Endothelial cell of hepatic sinusoid (primary cell): ENCODE measurements at regions not wholly inside any gene's neighbourhood (a gene's known extent, or its start where the extent isn't known, plus 50 kb on each side); places are given as distances from the start of the nearest gene placed in this dataset.

Experiments used
- in situ Hi-C: cut with HindIII; loops from 2 replicates; pipeline ENCODE4 v1.10.0; 2017; ENCODE audit warnings: low sequenced_read_pairs

DNA sequence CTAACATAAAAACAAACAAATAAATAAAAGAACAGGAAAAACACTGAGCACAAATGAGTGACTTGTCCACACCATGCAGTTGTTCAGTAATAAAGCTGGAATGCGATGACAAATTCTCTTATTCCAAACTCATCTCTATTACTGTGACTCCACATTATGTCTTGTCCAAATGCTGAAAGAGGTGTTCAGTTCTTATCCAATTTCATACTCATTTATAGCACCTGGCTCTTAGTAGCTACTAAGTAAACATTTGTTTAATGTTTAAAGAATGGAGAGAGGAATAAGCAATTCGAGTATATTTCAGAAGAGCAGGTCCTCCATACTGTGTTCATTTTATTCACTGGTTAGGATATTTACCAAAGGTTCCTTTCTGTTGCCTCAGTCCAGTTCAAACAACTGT is 439.0 kb upstream of the JAG1 start:
- in situ Hi-C loops, result no loop called here

DNA sequence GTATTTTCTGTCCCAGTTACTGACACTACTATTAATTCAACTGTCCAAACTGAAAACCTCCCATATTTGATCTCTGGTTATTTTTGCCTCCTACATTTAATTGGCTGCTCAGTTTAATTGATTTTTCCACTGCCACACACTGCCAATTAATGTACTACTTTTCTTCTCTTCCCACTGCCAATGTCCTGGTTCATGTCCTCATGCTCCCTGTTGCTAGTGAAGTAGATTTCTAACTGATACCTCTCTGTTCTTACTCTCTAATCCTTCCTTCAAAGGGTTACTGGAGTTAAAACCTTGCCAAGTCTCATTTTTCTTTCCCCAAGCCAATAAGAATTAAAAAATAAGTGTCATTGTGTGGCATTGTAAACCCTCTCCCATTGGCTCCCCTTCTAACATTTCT is 440.6 kb upstream of the JAG1 start:
- in situ Hi-C loops, result no loop called here

DNA sequence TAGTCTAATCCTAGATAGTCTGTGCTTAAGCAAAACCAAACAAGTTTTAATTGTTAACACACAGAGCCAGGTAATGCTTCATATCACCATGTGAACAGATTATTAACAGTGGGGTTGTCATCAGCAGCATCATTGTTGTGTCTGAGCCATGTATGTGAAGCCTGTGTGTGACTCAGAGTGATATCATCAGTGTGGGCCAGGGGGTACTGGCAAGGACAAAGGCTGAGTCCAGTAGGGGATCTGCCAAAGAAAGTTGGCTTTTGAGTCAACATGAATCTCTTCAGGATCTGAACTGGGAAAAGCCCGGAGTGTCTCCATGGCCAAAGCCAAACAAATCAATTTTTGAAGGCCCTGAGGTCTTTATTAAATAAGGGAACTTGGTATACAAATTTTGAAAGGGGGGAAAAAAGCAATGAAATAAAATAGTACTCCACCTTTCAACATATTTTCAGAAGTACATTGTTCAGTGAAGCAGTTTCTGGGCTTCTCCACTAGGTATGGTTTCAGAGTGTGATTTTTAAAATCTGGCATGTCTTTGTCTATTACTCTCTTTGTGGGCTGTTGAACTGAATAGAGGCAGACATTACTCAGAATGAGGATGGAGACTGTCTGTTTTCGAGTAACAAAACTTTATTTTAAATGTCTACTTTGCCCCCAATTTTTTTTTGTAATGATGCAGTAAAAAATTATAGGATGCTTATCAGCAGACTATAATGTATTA is 444.2 kb upstream of the JAG1 start:
- in situ Hi-C loops, result no loop called here

DNA sequence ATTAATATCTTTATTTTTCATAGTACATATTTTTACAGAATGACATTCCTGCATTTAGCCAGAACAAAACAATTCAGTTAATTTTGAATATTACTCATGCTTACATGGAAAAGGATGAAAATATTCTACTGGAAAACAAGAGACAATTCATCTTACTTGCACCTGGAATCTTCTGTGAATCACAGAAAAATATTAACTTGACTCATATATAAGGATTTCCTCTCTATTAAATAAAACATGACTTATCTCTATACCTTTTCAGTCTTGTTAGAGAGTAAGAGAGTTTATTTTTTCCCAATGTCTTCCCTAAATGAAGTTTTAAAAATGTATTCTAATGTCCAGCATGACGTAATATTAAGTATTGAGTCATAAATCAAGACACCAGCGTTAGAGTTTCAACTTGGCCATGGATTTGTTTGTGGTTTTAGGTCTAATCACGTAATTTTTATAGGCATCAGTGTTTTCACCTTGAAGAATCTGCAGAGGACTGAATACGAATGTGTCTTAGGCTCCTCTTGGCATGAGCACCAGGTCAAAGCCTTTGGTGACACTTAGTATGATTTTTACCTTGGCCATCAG is 445.1 kb upstream of the JAG1 start:
- in situ Hi-C loops, result no loop called here

DNA sequence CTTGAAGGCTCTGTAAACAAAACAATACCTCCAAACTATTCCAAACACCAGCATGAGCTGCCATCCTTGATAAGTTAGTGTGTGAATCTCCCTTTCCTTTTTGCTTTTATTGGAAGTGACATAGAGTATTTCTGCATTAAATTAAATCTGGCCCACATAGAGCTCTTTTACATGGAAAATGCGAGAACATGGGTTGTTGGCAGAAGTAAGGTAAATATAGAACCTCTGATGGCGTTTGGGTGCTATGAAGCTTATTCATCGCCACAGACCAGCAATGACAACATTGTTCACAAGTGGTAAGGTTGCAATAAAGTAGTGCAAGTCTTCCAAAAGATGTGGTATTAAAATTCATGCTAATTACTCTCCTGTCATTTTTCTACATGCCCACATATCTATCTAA is 445.8 kb upstream of the JAG1 start:
- in situ Hi-C loops, result no loop called here

DNA sequence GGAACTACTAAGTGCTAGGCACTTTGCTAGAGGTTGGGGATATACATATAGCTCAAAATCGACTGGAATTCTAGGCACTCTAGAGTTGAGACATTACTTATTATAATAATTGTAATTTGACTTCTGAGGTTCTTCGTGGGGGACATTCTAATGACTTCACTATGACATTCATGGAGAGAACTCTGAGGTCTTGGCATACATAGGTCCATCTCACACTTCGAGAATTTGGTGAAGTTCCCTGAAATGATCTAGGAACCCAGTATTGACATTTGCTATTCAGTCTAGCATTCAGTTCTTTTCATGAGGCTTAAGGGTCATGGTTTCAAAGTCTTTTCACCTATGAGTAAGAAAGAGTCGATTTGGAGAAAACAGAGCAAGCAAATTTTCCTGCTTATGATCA is 446.6 kb upstream of the JAG1 start:
- in situ Hi-C loops, result no loop called here

DNA sequence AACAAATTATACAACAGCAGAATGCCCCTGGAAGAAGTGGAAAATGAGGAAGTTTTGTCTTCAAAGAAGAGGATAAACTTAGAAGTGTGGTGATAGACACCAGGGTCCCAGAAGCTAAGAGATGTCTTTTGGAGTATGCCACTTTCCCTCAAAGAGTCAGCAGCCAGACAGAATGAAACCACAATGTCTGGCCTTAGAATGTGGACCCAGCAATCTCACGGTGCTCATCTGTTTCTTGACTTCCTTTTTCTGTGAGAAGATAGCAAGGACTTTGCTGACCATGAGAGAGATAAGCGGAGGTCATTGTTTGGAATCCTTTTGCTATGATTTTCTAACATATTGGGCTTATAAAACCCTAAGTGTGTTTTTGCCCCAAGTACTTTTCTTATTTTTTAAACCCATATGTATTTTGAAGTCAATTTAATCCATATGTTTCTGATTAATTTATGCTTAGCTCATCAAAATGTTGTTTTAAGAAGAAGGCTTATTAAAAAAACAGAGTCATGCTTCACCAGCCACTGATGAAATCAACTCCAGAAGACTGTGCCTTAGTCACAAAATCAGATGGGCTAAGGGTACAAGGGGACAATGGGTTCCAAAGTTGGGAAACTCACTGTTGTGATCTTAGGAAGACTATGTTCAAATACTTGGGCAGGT is 451.2 kb upstream of the JAG1 start:
- in situ Hi-C loops, result loop anchor here (5.0 kb wide), 1 partner anchor 38 kb away; no protein-coding TSS in a partner anchor

DNA sequence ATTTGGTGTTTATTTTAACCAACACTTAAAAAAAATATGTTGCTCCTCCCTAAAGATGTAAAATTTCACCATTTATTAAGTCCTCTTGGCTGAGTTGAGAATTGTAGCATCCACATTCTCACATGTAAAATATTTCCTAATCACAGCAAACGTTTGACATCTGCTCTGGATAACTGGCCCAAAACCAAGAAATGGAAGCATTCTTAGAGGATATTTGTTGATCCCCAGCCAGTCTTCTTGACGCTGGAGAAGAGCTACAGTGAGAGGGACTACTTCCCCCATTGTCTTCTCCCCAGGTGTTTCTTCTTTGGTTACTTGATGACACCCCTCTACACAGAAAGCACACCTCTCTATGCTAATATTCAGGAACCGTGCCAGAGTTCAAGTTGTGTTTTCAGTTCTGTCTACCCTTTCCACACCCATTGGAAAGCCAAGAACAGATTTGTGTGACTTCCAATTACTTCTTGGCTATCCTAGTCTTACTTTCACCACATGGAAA is 454.5 kb upstream of the JAG1 start:
- in situ Hi-C loops, result loop anchor here (5.0 kb wide), 1 partner anchor 41 kb away; no protein-coding TSS in a partner anchor

DNA sequence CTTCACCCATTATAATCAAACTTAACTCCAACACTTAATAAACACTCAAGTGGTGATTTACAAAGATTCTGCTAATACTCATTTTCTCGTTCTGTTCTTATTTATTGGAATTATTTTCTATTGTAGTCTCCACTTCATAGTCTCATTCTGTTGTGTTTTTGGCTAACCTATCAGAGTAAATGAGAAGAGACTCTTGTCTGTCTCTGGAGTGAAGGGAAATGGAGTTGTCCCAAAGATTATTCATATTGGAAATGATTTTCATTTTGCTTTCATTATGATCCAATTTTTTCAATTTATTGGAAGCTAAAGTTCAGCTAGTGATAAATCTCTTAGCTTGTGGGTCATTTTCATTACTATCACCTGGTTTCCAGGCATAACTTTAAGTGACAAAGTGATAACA is 454.9 kb upstream of the JAG1 start:
- in situ Hi-C loops, result loop anchor here (5.0 kb wide), 1 partner anchor 41 kb away; no protein-coding TSS in a partner anchor

DNA sequence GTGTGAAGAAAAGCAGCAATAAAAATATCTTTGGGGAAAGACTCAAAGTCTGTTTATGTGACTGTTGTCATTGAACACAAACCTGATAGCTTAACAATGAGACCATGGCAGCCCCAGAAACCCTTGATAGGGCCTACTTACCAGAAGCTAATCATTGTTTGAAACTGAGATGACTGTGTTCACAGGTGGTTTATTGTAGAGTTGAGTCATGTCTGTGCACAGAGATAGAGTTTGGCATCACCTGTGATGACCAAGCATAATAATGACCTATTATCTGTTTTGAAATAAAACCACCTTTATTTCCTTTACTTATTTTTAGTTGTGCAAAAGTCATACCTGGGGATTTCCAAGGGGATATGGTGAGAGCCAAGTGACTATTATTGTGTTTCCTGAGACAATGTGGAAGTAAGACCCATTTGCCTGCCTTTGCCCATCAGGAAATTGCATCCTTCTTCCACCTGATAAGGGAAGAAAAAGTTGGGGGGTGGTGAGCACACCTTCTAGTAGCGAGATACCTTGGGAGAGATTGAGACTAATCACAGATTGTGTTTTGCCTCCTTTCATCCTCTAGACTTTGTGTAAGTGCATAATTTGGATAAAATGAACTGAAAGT is 456.9 kb upstream of the JAG1 start:
- in situ Hi-C loops, result no loop called here

DNA sequence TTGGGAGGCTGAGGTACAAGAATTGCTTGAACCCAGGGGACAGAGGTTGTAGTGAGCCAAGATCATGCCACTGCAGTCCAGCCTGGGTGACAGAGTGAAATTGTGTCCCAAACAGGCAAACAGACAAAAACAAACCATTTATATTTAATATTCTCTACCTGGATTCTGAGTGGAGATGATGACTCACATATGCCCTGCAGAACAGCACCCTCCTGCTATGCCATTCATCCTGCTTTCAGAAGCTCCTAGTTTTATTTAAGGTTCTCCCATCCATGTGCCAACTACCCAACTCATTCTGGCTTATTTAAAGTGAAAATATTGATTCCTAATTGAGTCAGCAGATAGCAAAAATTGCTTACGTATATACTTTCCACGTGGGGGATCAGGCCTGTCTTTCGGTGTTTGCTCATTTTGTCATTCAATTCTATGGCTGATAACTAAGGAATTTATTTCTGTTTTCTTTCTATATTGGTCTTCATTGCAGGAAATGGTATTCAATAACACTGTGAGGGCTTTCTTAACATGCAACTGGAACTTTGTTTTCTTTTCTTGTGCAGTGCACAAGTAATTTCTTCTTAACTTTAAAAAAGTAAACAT is 459.1 kb upstream of the JAG1 start:
- in situ Hi-C loops, result no loop called here

DNA sequence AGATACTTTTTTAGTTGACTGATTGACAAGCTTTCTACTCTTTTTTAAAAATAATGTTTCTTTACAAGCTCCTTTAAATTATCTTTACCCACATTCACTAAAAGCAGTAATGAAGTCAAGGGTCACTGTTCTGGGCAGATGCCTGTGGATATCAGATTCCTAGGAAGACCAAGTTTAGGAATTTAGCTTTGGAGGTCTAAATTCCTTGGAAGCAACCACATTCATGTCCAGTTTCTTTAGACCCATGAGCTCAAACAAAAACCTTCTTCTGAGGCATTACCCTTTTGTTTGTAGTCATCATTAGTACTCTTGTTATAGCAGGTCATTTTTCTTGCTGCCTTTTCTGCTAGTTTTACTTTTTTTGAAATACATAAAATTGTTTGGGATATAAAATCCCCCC is 462.9 kb upstream of the JAG1 start:
- in situ Hi-C loops, result no loop called here

DNA sequence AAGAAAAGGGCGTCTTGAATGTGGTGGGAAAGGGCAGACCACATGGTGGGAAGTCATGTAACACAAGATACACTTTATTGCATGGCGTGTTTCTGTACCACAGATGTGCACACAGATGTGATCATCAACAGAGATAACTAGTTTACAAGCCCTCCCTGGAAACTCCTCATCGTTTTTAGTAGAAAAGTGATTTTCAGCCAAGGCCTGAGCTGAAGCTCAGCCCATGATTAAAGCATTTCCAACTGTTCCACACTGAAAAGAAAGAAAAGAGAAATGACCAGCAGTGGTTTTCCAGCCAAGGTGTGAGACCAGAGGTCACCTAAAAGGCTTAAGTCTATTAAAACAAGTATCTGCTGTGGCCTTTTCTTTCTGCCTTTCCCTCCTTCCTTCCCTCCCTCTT is 463.9 kb upstream of the JAG1 start:
- in situ Hi-C loops, result no loop called here

DNA sequence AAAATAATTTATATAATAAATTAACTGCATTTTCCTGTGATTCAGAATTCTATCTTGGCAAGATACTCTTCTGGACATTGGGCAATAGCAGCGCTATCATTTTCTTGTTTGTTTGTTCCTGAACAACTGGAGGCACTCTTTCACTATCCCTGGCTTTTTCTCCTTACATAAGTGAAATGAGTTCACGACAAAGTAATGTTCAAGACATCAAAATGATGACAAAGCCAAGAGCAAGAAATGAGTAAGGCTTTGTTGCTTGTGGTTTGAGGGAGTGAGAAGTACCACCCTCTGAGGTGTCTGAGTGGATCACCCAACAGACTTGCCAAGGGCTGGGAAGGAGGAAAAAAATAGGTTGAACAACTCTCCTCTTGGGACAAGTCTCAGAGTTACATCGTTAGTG is 466.6 kb upstream of the JAG1 start:
- in situ Hi-C loops, result no loop called here

DNA sequence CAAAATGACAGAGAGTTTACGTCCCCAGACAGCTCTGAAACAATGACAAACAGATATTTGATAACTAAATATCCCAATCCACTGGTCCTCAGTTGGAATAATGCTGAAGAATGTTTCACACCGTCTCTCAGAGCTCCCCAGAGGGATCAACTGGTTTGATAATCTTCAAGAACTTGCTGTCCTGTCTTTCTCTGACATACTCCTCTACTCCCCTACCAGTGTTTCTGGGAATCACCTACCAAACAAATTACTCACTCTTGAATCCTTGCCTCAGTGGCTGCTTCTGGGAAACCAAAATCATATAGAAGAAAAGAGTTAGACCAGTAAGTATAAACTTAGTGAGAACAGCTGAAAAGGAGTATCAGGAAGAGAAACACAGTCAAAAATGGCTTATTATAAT is 469.7 kb upstream of the JAG1 start:
- in situ Hi-C loops, result no loop called here

DNA sequence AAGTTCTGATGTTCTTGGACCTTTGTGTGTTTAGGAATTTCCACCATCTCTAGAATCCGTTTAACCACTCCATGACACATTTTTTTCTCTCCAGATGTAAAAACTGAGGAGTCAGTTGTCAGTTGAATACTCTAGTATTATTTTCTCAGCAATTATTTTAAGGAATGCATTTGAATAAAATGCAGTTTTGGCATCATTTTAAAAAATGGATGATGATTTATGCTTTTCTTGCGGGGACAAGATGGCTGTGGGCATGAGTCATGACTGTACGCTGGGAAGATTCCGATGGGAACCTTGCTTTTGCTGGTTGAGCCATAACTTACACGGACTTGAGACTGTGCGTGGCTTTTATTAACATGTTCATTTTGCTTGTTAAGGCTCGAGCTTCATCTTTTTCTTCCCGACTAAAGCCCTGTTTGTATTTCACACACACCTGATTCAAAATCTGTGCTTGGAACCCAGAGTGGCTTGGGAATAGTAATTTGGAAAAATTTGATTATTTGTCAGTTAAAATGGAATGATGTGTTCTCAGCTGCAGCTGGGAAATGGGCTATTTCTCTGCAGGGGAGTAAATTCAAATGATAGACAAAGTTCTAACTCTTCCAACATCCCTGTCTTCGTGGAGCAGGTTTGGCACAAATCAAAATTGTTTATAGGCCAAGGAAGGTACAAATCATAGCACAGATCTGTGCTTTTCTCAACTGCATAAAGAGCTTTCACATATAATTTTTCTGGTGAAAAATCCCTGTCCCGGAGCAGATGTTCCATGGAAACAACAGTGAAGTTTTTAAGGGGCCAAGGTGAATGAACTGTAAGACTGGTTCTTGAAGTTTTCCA is 470.5 kb upstream of the JAG1 start:
- in situ Hi-C loops, result no loop called here

DNA sequence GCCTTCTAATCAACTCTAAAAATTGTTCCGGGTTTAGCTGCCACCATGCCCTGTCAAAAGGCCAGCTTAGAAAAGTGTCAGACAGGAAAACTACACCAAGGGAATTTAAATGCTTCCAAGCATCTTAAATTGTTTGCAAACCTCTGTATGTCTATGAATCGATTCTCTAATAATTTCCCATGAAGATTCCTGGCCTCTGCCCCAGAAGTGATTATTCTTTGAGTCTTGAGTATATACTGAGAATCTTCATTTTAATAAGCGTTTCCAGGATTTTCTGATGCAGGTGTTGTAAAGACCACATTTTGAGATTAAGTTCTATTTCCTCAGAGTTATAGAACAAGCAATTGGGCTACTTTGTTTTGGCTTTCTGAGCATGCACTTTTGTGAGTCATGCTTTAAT is 471.8 kb upstream of the JAG1 start:
- in situ Hi-C loops, result no loop called here

DNA sequence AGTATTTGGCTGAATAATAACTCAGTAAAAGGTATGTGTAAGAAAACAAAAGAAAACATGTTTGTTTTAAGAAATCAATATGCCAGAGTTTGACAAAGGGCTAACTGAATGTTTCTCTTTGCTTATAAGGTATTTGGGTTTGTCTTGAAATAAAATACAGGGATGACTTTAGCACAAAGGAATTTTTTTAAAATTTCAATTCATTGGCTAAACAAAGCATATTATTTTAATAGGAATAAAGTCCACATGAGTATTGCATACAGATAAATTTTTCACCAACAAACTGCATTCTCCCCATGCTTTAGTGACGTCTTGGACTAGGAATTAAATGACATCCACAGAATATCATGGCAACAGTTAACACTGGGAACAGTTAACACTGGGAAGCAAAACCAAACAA is 480.0 kb upstream of the JAG1 start:
- in situ Hi-C loops, result no loop called here

DNA sequence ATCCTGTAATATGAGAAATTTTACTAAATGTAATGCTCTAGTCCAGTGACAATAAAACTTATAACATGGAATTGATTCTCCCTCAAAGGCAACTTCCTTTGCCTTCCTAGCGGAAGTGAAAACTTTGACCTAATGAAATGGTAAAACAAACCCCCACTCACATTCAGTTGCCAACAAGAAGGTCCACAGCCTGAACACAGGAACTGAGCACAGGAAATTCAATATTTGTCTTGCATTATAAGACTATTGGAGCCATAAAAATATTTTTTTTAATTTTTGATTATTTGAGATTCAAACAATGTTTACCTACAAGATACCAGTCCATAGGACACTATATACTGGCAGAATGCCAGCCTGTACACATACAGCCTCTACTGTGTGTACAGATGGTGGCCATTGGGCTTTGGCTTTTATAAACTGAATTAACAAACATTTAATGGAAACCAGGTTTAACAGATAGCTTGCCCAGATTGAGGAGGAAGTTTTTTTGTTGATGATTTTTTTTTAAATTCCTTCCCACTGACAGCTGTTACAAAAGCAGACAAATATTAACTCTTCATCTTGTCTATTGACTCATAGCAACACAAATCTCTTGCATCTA is 481.5 kb upstream of the JAG1 start:
- in situ Hi-C loops, result no loop called here

DNA sequence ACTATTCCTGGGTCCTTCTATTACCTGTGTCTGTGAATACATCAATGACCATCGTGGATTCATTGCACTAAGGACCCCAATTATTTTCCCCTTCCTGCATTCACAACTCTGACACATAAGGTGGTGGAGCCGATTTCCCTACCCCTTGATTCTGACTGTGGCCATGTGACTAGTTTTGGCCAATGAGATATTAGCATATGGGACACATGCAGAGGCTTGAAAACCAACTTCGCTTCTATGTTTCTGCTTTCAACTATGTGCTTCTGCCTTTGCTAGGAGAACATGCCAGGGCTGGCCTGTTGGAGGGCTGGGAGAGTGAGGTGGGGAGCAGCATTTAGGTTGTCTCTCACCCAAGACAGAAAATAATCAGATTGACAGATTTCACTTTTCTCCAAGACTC is 483.1 kb upstream of the JAG1 start:
- in situ Hi-C loops, result no loop called here
